ENCODE measurements at regions not wholly inside any gene's neighbourhood (a gene's known extent, or its start where the extent isn't known, plus 50 kb on each side); places are given as distances from the start of the nearest gene placed in this dataset.

- H3K36me3 ChIP-seq (ENCODE audit: insufficient read depth), result no peaks in the 10 kb centered on the region
- no peak for DNase-seq (ENCODE audit: extremely low spot score)
- WGBS, result 64% methylated on average over 21 of the region's 21 CpGs
- no peaks in the 10 kb centered on the region for H3K4me1 ChIP-seq (ENCODE audit: insufficient read depth)
- no peak overlapping the region for H3K4me3 ChIP-seq (ENCODE audit: low read depth, low read length)
- H3K27ac ChIP-seq (ENCODE audit: low read depth), result no peak overlapping the region
Observed at GRCh38 chr18:78627551-78628346, 351.9 kb upstream of the SALL3 start.

GRCh38 chr18:78629426-78629825 is 350.2 kb upstream of the SALL3 start:
- no peaks in the 10 kb centered on the region for H3K36me3 ChIP-seq (ENCODE audit: insufficient read depth)
- H3K27ac ChIP-seq (ENCODE audit: low read depth), result no peak overlapping the region
- DNase-seq (ENCODE audit: extremely low spot score), result no peak
- 90% methylated on average over 15 of the region's 15 CpGs for WGBS
- no peak overlapping the region for H3K4me3 ChIP-seq (ENCODE audit: low read depth, low read length)
- no peaks in the 10 kb centered on the region for H3K4me1 ChIP-seq (ENCODE audit: insufficient read depth)

GRCh38 chr18:78630356-78630755 is 349.3 kb upstream of the SALL3 start:
- no peaks in the 10 kb centered on the region for H3K36me3 ChIP-seq (ENCODE audit: insufficient read depth)
- WGBS, result 83% methylated on average over 17 of the region's 17 CpGs
- H3K27ac ChIP-seq (ENCODE audit: low read depth), result no peak overlapping the region
- no peak for DNase-seq (ENCODE audit: extremely low spot score)
- H3K4me3 ChIP-seq (ENCODE audit: low read depth, low read length), result no peak overlapping the region
- no peaks in the 10 kb centered on the region for H3K4me1 ChIP-seq (ENCODE audit: insufficient read depth)

- DNase-seq (ENCODE audit: extremely low spot score), result no peak
- Histone ChIP-seq H3K4me1 (ENCODE audit: insufficient read depth) (no peaks in the 10 kb centered on the region), H3K27ac (ENCODE audit: low read depth) (no peak overlapping the region), H3K36me3 (ENCODE audit: insufficient read depth) (no peaks in the 10 kb centered on the region), H3K4me3 (ENCODE audit: low read depth, low read length) (no peak overlapping the region)
- WGBS, result 90% methylated on average over 14 of the region's 14 CpGs
Observed at GRCh38 chr18:78630981-78631510, 348.6 kb upstream of the SALL3 start.

- H3K4me3 ChIP-seq (ENCODE audit: low read depth, low read length), result no peak overlapping the region
- DNase-seq (ENCODE audit: extremely low spot score), result no peak
- 73% methylated on average over 11 of the region's 11 CpGs for WGBS
- no peaks in the 10 kb centered on the region for H3K36me3 ChIP-seq (ENCODE audit: insufficient read depth)
- no peak overlapping the region for H3K27ac ChIP-seq (ENCODE audit: low read depth)
- no peaks in the 10 kb centered on the region for H3K4me1 ChIP-seq (ENCODE audit: insufficient read depth)
Observed at GRCh38 chr18:78632111-78632541, 347.5 kb upstream of the SALL3 start.

- no peak overlapping the region for H3K27ac ChIP-seq (ENCODE audit: low read depth)
- WGBS, result 78% methylated on average over 20 of the region's 20 CpGs
- H3K36me3 ChIP-seq (ENCODE audit: insufficient read depth), result no peaks in the 10 kb centered on the region
- DNase-seq (ENCODE audit: extremely low spot score), result no peak
- no peak overlapping the region for H3K4me3 ChIP-seq (ENCODE audit: low read depth, low read length)
- H3K4me1 ChIP-seq (ENCODE audit: insufficient read depth), result peaks cover 4% of the 10 kb centered on the region
Observed at GRCh38 chr18:78634061-78634696, 345.4 kb upstream of the SALL3 start.

GRCh38 chr18:78635093-78635800 is 344.4 kb upstream of the SALL3 start:
- H3K36me3 ChIP-seq (ENCODE audit: insufficient read depth), result no peaks in the 10 kb centered on the region
- DNase-seq (ENCODE audit: extremely low spot score), result no peak
- peaks cover 4% of the 10 kb centered on the region for H3K4me1 ChIP-seq (ENCODE audit: insufficient read depth)
- no peak overlapping the region for H3K27ac ChIP-seq (ENCODE audit: low read depth)
- WGBS, result 90% methylated on average over 29 of the region's 29 CpGs
- no peak overlapping the region for H3K4me3 ChIP-seq (ENCODE audit: low read depth, low read length)

GRCh38 chr18:78636260-78636659 is 343.4 kb upstream of the SALL3 start:
- no peak overlapping the region for H3K27ac ChIP-seq (ENCODE audit: low read depth)
- WGBS, result 92% methylated on average over 2 of the region's 2 CpGs
- H3K36me3 ChIP-seq (ENCODE audit: insufficient read depth), result no peaks in the 10 kb centered on the region
- peaks cover 4% of the 10 kb centered on the region for H3K4me1 ChIP-seq (ENCODE audit: insufficient read depth)
- no peak for DNase-seq (ENCODE audit: extremely low spot score)
- no peak overlapping the region for H3K4me3 ChIP-seq (ENCODE audit: low read depth, low read length)

- no peak overlapping the region for H3K27ac ChIP-seq (ENCODE audit: low read depth)
- no peak for DNase-seq (ENCODE audit: extremely low spot score)
- 91% methylated on average over 70 of the region's 70 CpGs for WGBS
Observed at GRCh38 chr18:78637442-78638402, 341.9 kb upstream of the SALL3 start.

GRCh38 chr18:78639006-78639950 is 340.3 kb upstream of the SALL3 start:
- peak; percentile 73 for DNase-seq (ENCODE audit: extremely low spot score)

More at GRCh38 chr18:78637442-78638402, 341.9 kb upstream of the SALL3 start:
- Histone ChIP-seq H3K4me1 (ENCODE audit: insufficient read depth) (peaks cover 4% of the 10 kb centered on the region), H3K36me3 (ENCODE audit: insufficient read depth) (no peaks in the 10 kb centered on the region), H3K4me3 (ENCODE audit: low read depth, low read length) (no peak overlapping the region)

GRCh38 chr18:78640246-78640995 is 339.2 kb upstream of the SALL3 start:
- H3K4me3 ChIP-seq (ENCODE audit: low read depth, low read length), result no peak overlapping the region
- H3K27ac ChIP-seq (ENCODE audit: low read depth), result no peak overlapping the region
- DNase-seq (ENCODE audit: extremely low spot score), result no peak
- H3K36me3 ChIP-seq (ENCODE audit: insufficient read depth), result no peaks in the 10 kb centered on the region
- 87% methylated on average over 8 of the region's 8 CpGs for WGBS
- peaks cover 4% of the 10 kb centered on the region for H3K4me1 ChIP-seq (ENCODE audit: insufficient read depth)

More at GRCh38 chr18:78639006-78639950, 340.3 kb upstream of the SALL3 start:
- no peaks in the 10 kb centered on the region for H3K36me3 ChIP-seq (ENCODE audit: insufficient read depth)
- 65% methylated on average over 23 of the region's 23 CpGs for WGBS
- no peak overlapping the region for H3K4me3 ChIP-seq (ENCODE audit: low read depth, low read length)
- peaks cover 4% of the 10 kb centered on the region for H3K4me1 ChIP-seq (ENCODE audit: insufficient read depth)
- peak overlapping the region; percentile 15 for H3K27ac ChIP-seq (ENCODE audit: low read depth)
